GM12878 (cell line): ENCODE measurements at regions not wholly inside any gene's neighbourhood (a gene's known extent, or its start where the extent isn't known, plus 50 kb on each side); places are given as distances from the start of the nearest gene placed in this dataset.

ENCODE experiments used
- ATAC-seq: fragments of 200-7000 bp; cut with Tn5 transposase; 3 replicates; pipeline ENCODE4 v1.9.1; 2020; ENCODE audit warnings: mild to moderate bottlenecking, moderate library complexity
- BruUV-seq: library from RNA; stranded (reverse); fragments of 400-500 nt; replicated peaks from 2 replicates; lab custom pipeline; 2021; lab: Mats Ljungman, UMichigan
- CTCF ChIA-PET: fragments of 300-600 bp; sonication (Branson Sonifier 250); formaldehyde crosslinking; extraction: SDS; loops from one replicate; lab custom pipeline; 2021; ENCODE audit warnings: inconsistent platforms; lab: Yijun Ruan, JAX
- POLR2A ChIA-PET: fragments of 350-600 bp; formaldehyde crosslinking; extraction: SDS; loops from one replicate; lab custom pipeline; 2021; ENCODE audit warnings: inconsistent platforms; lab: Charles Lee
- RAD21 ChIA-PET: fragments of 300-600 bp; sonication (Branson Sonifier 250); formaldehyde crosslinking; loops from one replicate; lab custom pipeline; 2023; ENCODE audit warnings: antibody characterized with exemption; ENCODE audit not compliant: unreplicated experiment; lab: Charles Lee
- SMC1A ChIA-PET: fragments of 300-600 bp; sonication (Branson Sonifier 250); formaldehyde crosslinking; loops from one replicate; lab custom pipeline; 2023; ENCODE audit not compliant: unreplicated experiment, uncharacterized antibody; lab: Charles Lee
- DNase-seq: peaks from one replicate; pipeline ENCODE4 v3.0.0-alpha.2; 2011; ENCODE audit warnings: low read depth, low spot score
- FAIRE-seq: peaks from 3 replicates; lab custom pipeline; 2011; peaks lifted over from hg19 to GRCh38; lab: Jason Lieb, UNC
- H2AFZ ChIP-seq: 2 replicates; pipeline ENCODE4 v1.6.0; 2011; ENCODE audit warnings: low read depth, low read length, control low read depth; ENCODE audit not compliant: control insufficient read depth
- H3K27ac ChIP-seq: 2 replicates; pipeline ENCODE4 v1.5.1; 2011; ENCODE audit warnings: control low read depth; ENCODE audit not compliant: control insufficient read depth, insufficient read depth
- H3K27me3 ChIP-seq, 2 experiments: replicated peaks in 1 of 2; 2 replicates each; pipeline versions ENCODE4 v1.6.0 to v1.6.1; 2011; ENCODE audit warnings: low read length in 1 of 2; ENCODE audit not compliant: control insufficient read depth in 2 of 2, insufficient read depth in 2 of 2
- H3K36me3 ChIP-seq, 2 experiments: 2 replicates each; pipeline ENCODE4 v1.5.1; 2011; ENCODE audit warnings: low read length in 1 of 2; ENCODE audit not compliant: control insufficient read depth in 2 of 2, insufficient read depth in 2 of 2
- H3K4me1 ChIP-seq: 2 replicates; pipeline ENCODE4 v1.6.1; 2011; ENCODE audit warnings: mild to moderate bottlenecking, low read length, moderate library complexity, mixed read lengths; ENCODE audit not compliant: control insufficient read depth, insufficient read depth
- H3K4me2 ChIP-seq: 2 replicates; pipeline ENCODE4 v1.6.0; 2011; ENCODE audit warnings: control low read depth; ENCODE audit not compliant: control insufficient read depth, insufficient read depth
- H3K4me3 ChIP-seq: fragments of 200-600 bp; sonication (generic); 2 replicates; pipeline ENCODE4 v1.5.1; 2016
- H3K79me2 ChIP-seq: 2 replicates; pipeline ENCODE4 v1.6.0; 2011; ENCODE audit warnings: low read length; ENCODE audit not compliant: control insufficient read depth, insufficient read depth
- H3K9ac ChIP-seq: 2 replicates; pipeline ENCODE4 v1.8.0; 2011; ENCODE audit warnings: low read length, control low read depth, mixed read lengths; ENCODE audit not compliant: control insufficient read depth, insufficient read depth
- H3K9me3 ChIP-seq: replicated peaks from 3 replicates; pipeline ENCODE4 v1.5.1; 2011; ENCODE audit warnings: mild to moderate bottlenecking, low read length; ENCODE audit not compliant: control insufficient read depth, insufficient read depth
- H4K20me1 ChIP-seq: 2 replicates; pipeline ENCODE4 v1.6.0; 2011; ENCODE audit not compliant: control insufficient read depth, insufficient read depth
- CEBPB ChIP-seq, 2 experiments: fragments of 150-350 bp in 1 of 2; IDR thresholded peaks; 2 replicates each; pipeline ENCODE4 v1.6.1; 2012 to 2014; ENCODE audit warnings: low read depth in 2 of 2, low read length in 2 of 2, borderline replicate concordance in 1 of 2, inconsistent platforms in 1 of 2
- CHD2 ChIP-seq: IDR thresholded peaks from 2 replicates; pipeline ENCODE4 v1.6.1; 2011; ENCODE audit warnings: low read depth, low read length, improper control_type of control experiment, borderline replicate concordance
- E2F4 ChIP-seq: IDR thresholded peaks from 2 replicates; pipeline ENCODE4 v1.6.1; 2012; ENCODE audit warnings: low read depth, low read length, improper control_type of control experiment
- IRF3 ChIP-seq: fragments of 450-650 bp; IDR thresholded peaks from 2 replicates; pipeline ENCODE4 v1.6.1; 2014; ENCODE audit warnings: mild to moderate bottlenecking
- JUNB ChIP-seq: IDR thresholded peaks from 2 replicates; pipeline ENCODE4 v1.6.1; 2016; ENCODE audit warnings: antibody characterized with exemption, mild to moderate bottlenecking
- MTA2 ChIP-seq: fragments of 450-650 bp; IDR thresholded peaks from 2 replicates; pipeline ENCODE4 v1.6.1; 2016; ENCODE audit warnings: low read depth, mild to moderate bottlenecking, moderate library complexity
- RAD51 ChIP-seq: fragments of 450-650 bp; IDR thresholded peaks from 2 replicates; pipeline ENCODE4 v1.6.1; 2016; ENCODE audit warnings: moderate library complexity, mild to moderate bottlenecking, inconsistent platforms
- RUNX3 ChIP-seq: IDR thresholded peaks from 2 replicates; pipeline ENCODE4 v1.6.1; 2012; ENCODE audit warnings: low read length, inconsistent platforms
- ZBTB33 ChIP-seq: fragments of 450-650 bp; IDR thresholded peaks from 2 replicates; pipeline ENCODE4 v1.6.1; 2017; ENCODE audit warnings: mild to moderate bottlenecking
- ZBTB4 ChIP-seq: fragments of 450-650 bp; formaldehyde crosslinking; IDR thresholded peaks from 2 replicates; pipeline ENCODE4 v1.4.0; 2022; ENCODE audit warnings: mild to moderate bottlenecking, moderate library complexity
- ZZZ3 ChIP-seq: IDR thresholded peaks from 2 replicates; pipeline ENCODE4 v1.6.1; 2011; ENCODE audit warnings: low read depth; ENCODE audit not compliant: control insufficient read depth, insufficient read length
- WGBS: methylation state at CpG from one replicate; pipeline ENCODE4 v1.1.6; 2016; ENCODE audit warnings: low lambda C conversion rate; ENCODE audit not compliant: insufficient replicate concordance, insufficient coverage; ENCODE audit errors: missing lambda C conversion rate; 5-methylcytosine and 5-hydroxymethylcytosine counted together
- in situ Hi-C: fragments of 300-500 bp; cut with MboI; formaldehyde crosslinking; loops from 9 replicates; pipeline ENCODE4 v1.14.3; 2018; ENCODE audit warnings: mixed read lengths
- intact Hi-C: fragments of 100-400 bp; cut with micrococcal nuclease; formaldehyde crosslinking; loops from one replicate; pipeline ENCODE4 v1.14.2; 2022; ENCODE audit not compliant: unreplicated experiment

- 47% methylated on average over 1 of the region's 1 CpG for WGBS
- no peak overlapping the region for H3K27ac ChIP-seq
- no peak for TF ChIP-seq ZZZ3
- no peak for TF ChIP-seq IRF3
- no peak for TF ChIP-seq CEBPB (IDR thresholded peaks at IDR 0.05; ENCODE audit: borderline replicate concordance in 1 of 2, low read depth in 2 of 2, low read length in 2 of 2)
- no peak for TF ChIP-seq CHD2
- H3K9ac ChIP-seq = no peak overlapping the region
- H3K79me2 ChIP-seq = no peaks in the 10 kb centered on the region
- H3K4me3 ChIP-seq = no peak overlapping the region
- intact Hi-C loops (no loop called here), in situ Hi-C loops (no loop called here)
- ChIA-PET SMC1A (interaction anchor here (1.2 kb wide), 1 partner anchor 34 kb away, joined by 3 read pairs; no protein-coding TSS in a partner anchor), RAD21 (no interaction called here), POLR2A (no interaction called here), CTCF (no interaction called here)
- ATAC-seq = no peak
- no peaks in the 10 kb centered on the region for H4K20me1 ChIP-seq
- no peak for FAIRE-seq
- H3K27me3 ChIP-seq = no peaks in the 10 kb centered on the region
- no peak for DNase-seq
- BruUV-seq = no TSS peak
- no peaks in the 10 kb centered on the region for H3K9me3 ChIP-seq
- H3K4me1 ChIP-seq = no peaks in the 10 kb centered on the region
- H2AFZ ChIP-seq = no peak overlapping the region
- no peak overlapping the region for H3K4me2 ChIP-seq
- H3K36me3 ChIP-seq = no peaks in the 10 kb centered on the region
Observed at GRCh38 chr11:91691872-91692271, 532.7 kb upstream of the FAT3 start.

GRCh38 chr11:91688672-91689071 lies 535.9 kb upstream of the FAT3 start:
- FAIRE-seq (no peak), ATAC-seq (no peak), DNase-seq (no peak)
- H3K79me2 ChIP-seq = no peaks in the 10 kb centered on the region
- H3K36me3 ChIP-seq = no peaks in the 10 kb centered on the region
- H3K27ac ChIP-seq = no peak overlapping the region
- H3K4me1 ChIP-seq = no peaks in the 10 kb centered on the region
- POLR2A ChIA-PET = no interaction called here
- no peak overlapping the region for H2AFZ ChIP-seq
- SMC1A ChIA-PET = interaction anchor here (1.0 to 1.3 kb wide), 2 partner anchors 8 to 138 kb away, joined by 3 to 4 read pairs; no protein-coding TSS in a partner anchor
- H3K9ac ChIP-seq = no peak overlapping the region
- in situ Hi-C loops = no loop called here
- H3K4me2 ChIP-seq = no peak overlapping the region
- BruUV-seq = no TSS peak
- H3K4me3 ChIP-seq = no peak overlapping the region
- RAD21 ChIA-PET = no interaction called here
- no peaks in the 10 kb centered on the region for H3K27me3 ChIP-seq
- H4K20me1 ChIP-seq = no peaks in the 10 kb centered on the region
- no peaks in the 10 kb centered on the region for H3K9me3 ChIP-seq
- CTCF ChIA-PET = no interaction called here
- intact Hi-C loops = no loop called here
- 44% methylated on average over 1 of the region's 1 CpG for WGBS
- TF ChIP-seq E2F4 (no peak), JUNB (no peak), MTA2 (no peak), ZBTB4 (CRISPR knock-in tag) (no peak), RUNX3 (no peak), RAD51 (no peak), ZBTB33 (no peak)
